Hindlimb muscle (tissue), 1 donor: ENCODE measurements at regions not wholly inside any gene's neighbourhood (a gene's known extent, or its start where the extent isn't known, plus 50 kb on each side); places are given as distances from the start of the nearest gene placed in this dataset.
"Not testable (repeated sequence)": the region's sequence is repeated elsewhere in the genome, so short reads cannot be mapped to it uniquely, and the experiment has no call there.

ENCODE experiments used
- DNase-seq: peaks from one replicate; pipeline ENCODE4 v3.0.0-alpha.2; 2013

- DNase-seq, result no peak
These were observed 395.8 kb downstream of the LNPK start for GRCh38 chr2:175606010-175606841.

GRCh38 chr2:175605640-175606009 lies 396.4 kb downstream of the LNPK start:
- no peak for DNase-seq

GRCh38 chr2:175601969-175602368 lies 400.1 kb downstream of the LNPK start:
- no peak for DNase-seq

GRCh38 chr2:175599966-175600831 lies 401.9 kb downstream of the LNPK start:
- DNase-seq, result no peak

- DNase-seq, result no peak
These were observed 404.8 kb downstream of the LNPK start for GRCh38 chr2:175597286-175597685.

GRCh38 chr2:175595139-175595538 lies 406.9 kb downstream of the LNPK start:
- DNase-seq, result no peak

- DNase-seq, result not testable (repeated sequence)
These were observed 408.2 kb downstream of the LNPK start for GRCh38 chr2:175593686-175594525.

- not testable (repeated sequence) for DNase-seq
These were observed 406.7 kb upstream of the ATP5MC3 start for GRCh38 chr2:175588213-175588612.

- no peak for DNase-seq
These were observed 404.0 kb upstream of the ATP5MC3 start for GRCh38 chr2:175585496-175585895.

- no peak for DNase-seq
These were observed 399.1 kb upstream of the ATP5MC3 start for GRCh38 chr2:175580652-175581051.

GRCh38 chr2:175579646-175580045 lies 398.1 kb upstream of the ATP5MC3 start:
- no peak for DNase-seq

GRCh38 chr2:175577368-175577970 lies 396.0 kb upstream of the ATP5MC3 start:
- DNase-seq, result no peak

- DNase-seq, result no peak
These were observed 395.4 kb upstream of the ATP5MC3 start for GRCh38 chr2:175576875-175577274.

GRCh38 chr2:175576270-175576669 lies 394.8 kb upstream of the ATP5MC3 start:
- DNase-seq, result no peak

- DNase-seq, result no peak
These were observed 394.1 kb upstream of the ATP5MC3 start for GRCh38 chr2:175575346-175576258.

- no peak for DNase-seq
These were observed 392.6 kb upstream of the ATP5MC3 start for GRCh38 chr2:175574069-175574468.

- no peak for DNase-seq
These were observed 389.7 kb upstream of the ATP5MC3 start for GRCh38 chr2:175571078-175571653.

- DNase-seq, result no peak
These were observed 386.7 kb upstream of the ATP5MC3 start for GRCh38 chr2:175568109-175568730.

- DNase-seq, result no peak
These were observed 386.0 kb upstream of the ATP5MC3 start for GRCh38 chr2:175567435-175568061.
